WTC11 (cell line): ENCODE measurements at regions not wholly inside any gene's neighbourhood (a gene's known extent, or its start where the extent isn't known, plus 50 kb on each side); places are given as distances from the start of the nearest gene placed in this dataset.

Experiments
- JAZF1 ChIP-seq: fragments of 250-450 bp; sonication (Bioruptor Pico); IDR thresholded peaks from 2 replicates; pipeline ENCODE4 v1.9.0; 2021; ENCODE audit warnings: moderate library complexity, mild to moderate bottlenecking, inconsistent platforms
- TCF7 ChIP-seq: sonication (generic); formaldehyde crosslinking; IDR thresholded peaks from 2 replicates; pipeline ENCODE4 v1.8.0; 2022; ENCODE audit warnings: mild to moderate bottlenecking, low read depth, missing genetic modification reagents, moderate library complexity
- ZNF232 ChIP-seq: sonication (generic); formaldehyde crosslinking; IDR thresholded peaks from 2 replicates; pipeline ENCODE4 v1.8.0; 2022; ENCODE audit warnings: mild to moderate bottlenecking, missing genetic modification reagents
- ZNF416 ChIP-seq: fragments of 250-450 bp; sonication (Bioruptor Pico); IDR thresholded peaks from 2 replicates; pipeline ENCODE4 v1.9.0; 2021; ENCODE audit warnings: mild to moderate bottlenecking, inconsistent platforms
- TF ChIP-seq, protein P1 (sequence below): fragments of 200-600 bp; IDR thresholded peaks from 2 replicates; pipeline ENCODE4 v1.8.0; 2022; ENCODE audit warnings: antibody characterized with exemption
- TF ChIP-seq, protein P2 (sequence below): sonication (generic); formaldehyde crosslinking; IDR thresholded peaks from 2 replicates; pipeline ENCODE4 v1.8.1; 2022; ENCODE audit warnings: mild to moderate bottlenecking, moderate library complexity, missing genetic modification reagents
- TF ChIP-seq, protein P3 (sequence below): sonication (generic); formaldehyde crosslinking; IDR thresholded peaks from 2 replicates; pipeline ENCODE4 v1.8.0; 2022; ENCODE audit warnings: mild to moderate bottlenecking, missing genetic modification reagents
- TF ChIP-seq, protein P4 (sequence below): sonication (generic); formaldehyde crosslinking; IDR thresholded peaks from 2 replicates; pipeline ENCODE4 v1.8.0; 2022; ENCODE audit warnings: mild to moderate bottlenecking, missing genetic modification reagents
- TF ChIP-seq, protein P5 (sequence below): sonication (generic); formaldehyde crosslinking; IDR thresholded peaks from 2 replicates; pipeline ENCODE4 v1.8.1; 2022; ENCODE audit warnings: low read depth, mild to moderate bottlenecking, moderate library complexity, missing genetic modification reagents, borderline replicate concordance

- no peak for TF ChIP-seq TCF7 (CRISPR knock-in tag)
- TF ChIP-seq, protein P1, sequence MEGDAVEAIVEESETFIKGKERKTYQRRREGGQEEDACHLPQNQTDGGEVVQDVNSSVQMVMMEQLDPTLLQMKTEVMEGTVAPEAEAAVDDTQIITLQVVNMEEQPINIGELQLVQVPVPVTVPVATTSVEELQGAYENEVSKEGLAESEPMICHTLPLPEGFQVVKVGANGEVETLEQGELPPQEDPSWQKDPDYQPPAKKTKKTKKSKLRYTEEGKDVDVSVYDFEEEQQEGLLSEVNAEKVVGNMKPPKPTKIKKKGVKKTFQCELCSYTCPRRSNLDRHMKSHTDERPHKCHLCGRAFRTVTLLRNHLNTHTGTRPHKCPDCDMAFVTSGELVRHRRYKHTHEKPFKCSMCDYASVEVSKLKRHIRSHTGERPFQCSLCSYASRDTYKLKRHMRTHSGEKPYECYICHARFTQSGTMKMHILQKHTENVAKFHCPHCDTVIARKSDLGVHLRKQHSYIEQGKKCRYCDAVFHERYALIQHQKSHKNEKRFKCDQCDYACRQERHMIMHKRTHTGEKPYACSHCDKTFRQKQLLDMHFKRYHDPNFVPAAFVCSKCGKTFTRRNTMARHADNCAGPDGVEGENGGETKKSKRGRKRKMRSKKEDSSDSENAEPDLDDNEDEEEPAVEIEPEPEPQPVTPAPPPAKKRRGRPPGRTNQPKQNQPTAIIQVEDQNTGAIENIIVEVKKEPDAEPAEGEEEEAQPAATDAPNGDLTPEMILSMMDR, result no peak
- TF ChIP-seq, protein P2, sequence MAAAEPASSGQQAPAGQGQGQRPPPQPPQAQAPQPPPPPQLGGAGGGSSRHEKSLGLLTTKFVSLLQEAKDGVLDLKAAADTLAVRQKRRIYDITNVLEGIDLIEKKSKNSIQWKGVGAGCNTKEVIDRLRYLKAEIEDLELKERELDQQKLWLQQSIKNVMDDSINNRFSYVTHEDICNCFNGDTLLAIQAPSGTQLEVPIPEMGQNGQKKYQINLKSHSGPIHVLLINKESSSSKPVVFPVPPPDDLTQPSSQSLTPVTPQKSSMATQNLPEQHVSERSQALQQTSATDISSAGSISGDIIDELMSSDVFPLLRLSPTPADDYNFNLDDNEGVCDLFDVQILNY (CRISPR knock-in tag), result no peak
- no peak for TF ChIP-seq ZNF416 (CRISPR knock-in tag)
- TF ChIP-seq, protein P3, sequence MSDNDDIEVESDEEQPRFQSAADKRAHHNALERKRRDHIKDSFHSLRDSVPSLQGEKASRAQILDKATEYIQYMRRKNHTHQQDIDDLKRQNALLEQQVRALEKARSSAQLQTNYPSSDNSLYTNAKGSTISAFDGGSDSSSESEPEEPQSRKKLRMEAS (CRISPR knock-in tag), result no peak
- TF ChIP-seq, protein P4, sequence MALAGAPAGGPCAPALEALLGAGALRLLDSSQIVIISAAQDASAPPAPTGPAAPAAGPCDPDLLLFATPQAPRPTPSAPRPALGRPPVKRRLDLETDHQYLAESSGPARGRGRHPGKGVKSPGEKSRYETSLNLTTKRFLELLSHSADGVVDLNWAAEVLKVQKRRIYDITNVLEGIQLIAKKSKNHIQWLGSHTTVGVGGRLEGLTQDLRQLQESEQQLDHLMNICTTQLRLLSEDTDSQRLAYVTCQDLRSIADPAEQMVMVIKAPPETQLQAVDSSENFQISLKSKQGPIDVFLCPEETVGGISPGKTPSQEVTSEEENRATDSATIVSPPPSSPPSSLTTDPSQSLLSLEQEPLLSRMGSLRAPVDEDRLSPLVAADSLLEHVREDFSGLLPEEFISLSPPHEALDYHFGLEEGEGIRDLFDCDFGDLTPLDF (CRISPR knock-in tag), result no peak
- no peak for TF ChIP-seq ZNF232 (CRISPR knock-in tag)
- TF ChIP-seq, protein P5, sequence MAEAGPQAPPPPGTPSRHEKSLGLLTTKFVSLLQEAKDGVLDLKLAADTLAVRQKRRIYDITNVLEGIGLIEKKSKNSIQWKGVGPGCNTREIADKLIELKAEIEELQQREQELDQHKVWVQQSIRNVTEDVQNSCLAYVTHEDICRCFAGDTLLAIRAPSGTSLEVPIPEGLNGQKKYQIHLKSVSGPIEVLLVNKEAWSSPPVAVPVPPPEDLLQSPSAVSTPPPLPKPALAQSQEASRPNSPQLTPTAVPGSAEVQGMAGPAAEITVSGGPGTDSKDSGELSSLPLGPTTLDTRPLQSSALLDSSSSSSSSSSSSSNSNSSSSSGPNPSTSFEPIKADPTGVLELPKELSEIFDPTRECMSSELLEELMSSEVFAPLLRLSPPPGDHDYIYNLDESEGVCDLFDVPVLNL (CRISPR knock-in tag), result no peak
- TF ChIP-seq JAZF1 (CRISPR knock-in tag), result no peak
Measured at GRCh38 chr22:27510024-27510423, 291.5 kb downstream of the MN1 start.
